ENCODE measurements at regions not wholly inside any gene's neighbourhood (a gene's known extent, or its start where the extent isn't known, plus 50 kb on each side); places are given as distances from the start of the nearest gene placed in this dataset.

- no peak for DNase-seq (ENCODE audit: low read depth)
Measured at GRCh38 chr14:82362452-82362851, 828.8 kb upstream of the SEL1L start.

GRCh38 chr14:82365471-82365870 is 831.8 kb upstream of the SEL1L start:
- DNase-seq (ENCODE audit: low read depth), result no peak

GRCh38 chr14:82366803-82367202 is 833.1 kb upstream of the SEL1L start:
- no peak for DNase-seq (ENCODE audit: low read depth)

- no peak for DNase-seq (ENCODE audit: low read depth)
Measured at GRCh38 chr14:82379291-82379690, 845.6 kb upstream of the SEL1L start.

- DNase-seq (ENCODE audit: low read depth), result no peak
Measured at GRCh38 chr14:82385048-82385447, 851.4 kb upstream of the SEL1L start.

GRCh38 chr14:82387699-82388098 is 854.0 kb upstream of the SEL1L start:
- DNase-seq (ENCODE audit: low read depth), result no peak

- no peak for DNase-seq (ENCODE audit: low read depth)
Measured at GRCh38 chr14:82388488-82388887, 854.8 kb upstream of the SEL1L start.

- DNase-seq (ENCODE audit: low read depth), result no peak
Measured at GRCh38 chr14:82390586-82390985, 856.9 kb upstream of the SEL1L start.

- DNase-seq (ENCODE audit: low read depth), result no peak
Measured at GRCh38 chr14:82394916-82395315, 861.3 kb upstream of the SEL1L start.

GRCh38 chr14:82398256-82398655 is 864.6 kb upstream of the SEL1L start:
- no peak for DNase-seq (ENCODE audit: low read depth)

- DNase-seq (ENCODE audit: low read depth), result no peak
Measured at GRCh38 chr14:82403987-82404386, 870.3 kb upstream of the SEL1L start.

- DNase-seq (ENCODE audit: low read depth), result no peak
Measured at GRCh38 chr14:82410064-82410463, 876.4 kb upstream of the SEL1L start.

GRCh38 chr14:82411298-82411697 is 877.6 kb upstream of the SEL1L start:
- no peak for DNase-seq (ENCODE audit: low read depth)

GRCh38 chr14:82412545-82412944 is 878.9 kb upstream of the SEL1L start:
- no peak for DNase-seq (ENCODE audit: low read depth)

GRCh38 chr14:82414853-82415539 is 881.3 kb upstream of the SEL1L start:
- DNase-seq (ENCODE audit: low read depth), result no peak

GRCh38 chr14:82419933-82420332 is 886.3 kb upstream of the SEL1L start:
- no peak for DNase-seq (ENCODE audit: low read depth)

- DNase-seq (ENCODE audit: low read depth), result no peak
Measured at GRCh38 chr14:82420871-82421270, 887.2 kb upstream of the SEL1L start.

- no peak for DNase-seq (ENCODE audit: low read depth)
Measured at GRCh38 chr14:82421286-82421685, 887.6 kb upstream of the SEL1L start.

GRCh38 chr14:82422230-82422629 is 888.6 kb upstream of the SEL1L start:
- no peak for DNase-seq (ENCODE audit: low read depth)

GRCh38 chr14:82425261-82425660 is 891.6 kb upstream of the SEL1L start:
- DNase-seq (ENCODE audit: low read depth), result no peak

- no peak for DNase-seq (ENCODE audit: low read depth)
Measured at GRCh38 chr14:82431031-82431430, 897.4 kb upstream of the SEL1L start.

- DNase-seq (ENCODE audit: low read depth), result no peak
Measured at GRCh38 chr14:82432301-82433105, 898.9 kb upstream of the SEL1L start.

- DNase-seq (ENCODE audit: low read depth), result no peak
Measured at GRCh38 chr14:82438436-82438835, 904.8 kb upstream of the SEL1L start.

GRCh38 chr14:82441270-82441669 is 907.6 kb upstream of the SEL1L start:
- DNase-seq (ENCODE audit: low read depth), result no peak

All from iris pigment epithelial cell (primary cell).